Tibial nerve (tissue), 3 donors: ENCODE measurements at regions not wholly inside any gene's neighbourhood (a gene's known extent, or its start where the extent isn't known, plus 50 kb on each side); places are given as distances from the start of the nearest gene placed in this dataset.

ENCODE experiments used
- POLR2A ChIP-seq, 2 donors: fragments of 450-650 bp; IDR thresholded peaks; one replicate each; pipeline ENCODE4 v1.6.1; 2017; ENCODE audit warnings: antibody characterized with exemption in 2 of 2, mild to moderate bottlenecking in 2 of 2, moderate library complexity in 2 of 2
- TF ChIP-seq, protein P1 (sequence below), 5 experiments: fragments of 200-600 bp in 3 of 5; fragments of 450-650 bp in 2 of 5; sonication (generic) in 3 of 5; IDR thresholded peaks; one replicate each; pipeline ENCODE4 v1.5.1; 2016 to 2019; ENCODE audit warnings: antibody characterized with exemption in 5 of 5, mild to moderate bottlenecking in 3 of 5, moderate library complexity in 2 of 5

DNA sequence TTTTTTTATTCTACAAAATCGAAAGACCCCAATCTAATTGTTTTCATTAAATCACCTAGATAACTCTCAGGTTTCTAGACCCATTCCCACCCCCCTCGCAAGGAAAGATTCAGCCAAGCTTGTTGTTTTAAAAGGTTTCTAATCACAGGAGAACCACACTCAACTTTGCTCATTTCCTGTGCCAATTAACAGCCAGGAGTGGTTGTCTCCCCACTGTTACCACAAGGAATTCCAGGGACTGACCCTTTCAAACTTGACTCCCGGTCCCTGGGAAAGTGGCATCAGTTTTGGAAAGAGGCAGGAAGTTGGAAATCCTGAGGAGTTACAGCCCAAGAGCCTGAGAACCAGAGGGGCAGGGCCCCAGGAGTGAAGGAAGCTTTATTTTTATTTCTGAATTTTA, 561.3 kb upstream of the JAG1 start:
- TF ChIP-seq POLR2A (IDR thresholded peaks at IDR 0.05), result no peak
- TF ChIP-seq, protein P1, sequence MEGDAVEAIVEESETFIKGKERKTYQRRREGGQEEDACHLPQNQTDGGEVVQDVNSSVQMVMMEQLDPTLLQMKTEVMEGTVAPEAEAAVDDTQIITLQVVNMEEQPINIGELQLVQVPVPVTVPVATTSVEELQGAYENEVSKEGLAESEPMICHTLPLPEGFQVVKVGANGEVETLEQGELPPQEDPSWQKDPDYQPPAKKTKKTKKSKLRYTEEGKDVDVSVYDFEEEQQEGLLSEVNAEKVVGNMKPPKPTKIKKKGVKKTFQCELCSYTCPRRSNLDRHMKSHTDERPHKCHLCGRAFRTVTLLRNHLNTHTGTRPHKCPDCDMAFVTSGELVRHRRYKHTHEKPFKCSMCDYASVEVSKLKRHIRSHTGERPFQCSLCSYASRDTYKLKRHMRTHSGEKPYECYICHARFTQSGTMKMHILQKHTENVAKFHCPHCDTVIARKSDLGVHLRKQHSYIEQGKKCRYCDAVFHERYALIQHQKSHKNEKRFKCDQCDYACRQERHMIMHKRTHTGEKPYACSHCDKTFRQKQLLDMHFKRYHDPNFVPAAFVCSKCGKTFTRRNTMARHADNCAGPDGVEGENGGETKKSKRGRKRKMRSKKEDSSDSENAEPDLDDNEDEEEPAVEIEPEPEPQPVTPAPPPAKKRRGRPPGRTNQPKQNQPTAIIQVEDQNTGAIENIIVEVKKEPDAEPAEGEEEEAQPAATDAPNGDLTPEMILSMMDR (IDR thresholded peaks at IDR 0.05), result no peak
